T-helper 2 cell treated with Interferon-gamma antibody and Interleukin-4, amounts not matched to agents 100 ng/mL and 5 ng/mL, for 36 hours (primary cell): ENCODE measurements at regions not wholly inside any gene's neighbourhood (a gene's known extent, or its start where the extent isn't known, plus 50 kb on each side); places are given as distances from the start of the nearest gene placed in this dataset.

Experiments
- intact Hi-C: fragments of 100-400 bp; cut with micrococcal nuclease; formaldehyde crosslinking; loops from one replicate; pipeline ENCODE4 v1.15.1; 2023

DNA sequence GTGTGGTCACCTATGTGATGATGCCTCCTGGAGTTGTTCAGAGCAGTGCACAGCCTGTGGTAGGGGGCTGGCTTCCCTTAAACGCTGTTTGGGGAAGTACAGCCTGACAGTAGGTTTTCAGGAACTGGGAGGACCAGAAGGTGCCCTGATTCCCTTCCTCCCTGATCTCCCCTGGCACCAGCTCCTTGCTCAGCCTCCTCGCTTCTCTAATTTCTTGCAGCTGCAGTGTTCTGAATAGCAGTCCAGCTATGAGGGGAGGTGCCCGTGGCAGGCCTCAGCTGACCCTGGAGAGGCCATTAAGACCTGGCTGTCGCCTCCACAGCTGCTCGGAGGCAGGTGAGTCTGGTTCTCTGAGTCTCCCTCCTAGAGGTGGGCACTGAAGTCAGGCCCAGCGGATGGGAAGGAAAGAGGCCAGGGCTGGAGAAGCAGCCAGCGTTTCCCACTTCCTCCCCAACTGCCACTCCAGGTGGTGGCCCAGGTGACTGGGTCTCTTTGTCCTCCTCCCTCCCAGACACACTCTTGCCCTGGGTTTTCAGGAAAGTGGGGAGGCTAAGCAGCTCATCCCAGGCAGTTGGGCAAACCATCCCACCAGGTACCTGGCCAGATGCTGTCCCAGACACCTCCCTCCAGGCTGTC, 52.0 kb upstream of the RPL11 start:
- intact Hi-C loops: no loop called here

DNA sequence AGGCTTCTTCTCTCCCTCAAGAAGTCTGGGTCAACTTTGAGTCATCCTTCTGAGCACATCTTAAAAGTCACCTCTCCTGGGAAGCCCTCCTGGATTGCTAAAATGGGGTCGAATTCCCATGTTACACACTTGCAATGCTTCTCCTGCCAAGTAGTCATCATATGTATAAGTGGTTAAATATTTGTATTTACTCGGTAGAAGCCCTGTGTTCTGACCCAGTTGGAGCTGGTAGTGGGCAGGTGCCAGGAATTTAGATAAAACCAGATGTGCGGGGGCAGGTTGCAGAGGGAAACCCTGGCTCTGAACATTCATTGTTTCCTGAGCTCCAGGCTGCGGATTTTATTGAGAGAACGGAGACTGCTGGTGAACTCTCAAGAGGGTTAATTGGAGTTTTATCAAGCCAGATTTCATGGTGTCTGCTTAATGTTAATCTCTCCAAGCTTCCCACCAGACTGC, 52.8 kb upstream of the RPL11 start:
- intact Hi-C loops: no loop called here

DNA sequence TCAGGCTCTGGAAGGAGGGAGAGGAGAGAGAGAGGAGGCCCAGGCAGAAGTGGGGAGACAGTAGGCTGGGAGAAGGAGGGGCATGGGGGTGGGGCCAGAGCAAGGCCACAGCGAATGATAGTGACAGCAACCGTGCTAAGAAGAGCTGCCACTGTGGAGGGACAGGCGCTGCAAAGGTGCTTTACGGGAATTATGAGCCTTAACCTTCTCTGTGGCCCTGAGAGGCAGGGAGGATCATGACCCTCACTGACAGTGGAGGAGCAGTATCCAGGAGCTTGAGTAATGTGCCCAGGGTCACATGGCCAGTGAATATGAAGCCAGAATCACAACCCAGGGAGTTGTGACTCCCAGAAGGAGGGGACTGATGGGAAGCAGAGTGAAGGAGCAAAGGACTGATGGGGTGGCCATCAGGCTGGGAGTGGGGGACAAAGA, 53.4 kb upstream of the RPL11 start:
- intact Hi-C loops: no loop called here

DNA sequence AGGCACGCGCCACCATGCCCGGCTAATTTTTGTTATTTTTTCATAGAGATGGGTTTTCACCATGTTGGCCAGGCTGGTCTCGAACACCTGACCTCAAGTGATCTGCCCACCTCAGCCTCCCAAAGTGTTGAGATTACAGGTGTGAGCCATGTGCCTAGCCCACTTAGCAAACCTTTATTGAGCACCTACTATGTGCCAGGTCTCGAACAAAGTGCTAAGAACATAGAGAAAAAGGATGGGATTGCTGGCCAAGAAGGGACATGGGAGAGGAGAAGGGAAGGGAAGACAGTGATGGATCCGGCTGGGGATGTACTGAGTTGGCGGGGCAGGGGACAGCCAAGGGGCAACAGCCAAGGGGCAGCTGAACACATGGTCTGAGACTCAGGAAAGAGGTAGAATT, 55.6 kb upstream of the RPL11 start:
- intact Hi-C loops: loop anchor here (2.0 kb wide), 1 partner anchor 77 kb away; the partner anchor contains the start of gene ID3

DNA sequence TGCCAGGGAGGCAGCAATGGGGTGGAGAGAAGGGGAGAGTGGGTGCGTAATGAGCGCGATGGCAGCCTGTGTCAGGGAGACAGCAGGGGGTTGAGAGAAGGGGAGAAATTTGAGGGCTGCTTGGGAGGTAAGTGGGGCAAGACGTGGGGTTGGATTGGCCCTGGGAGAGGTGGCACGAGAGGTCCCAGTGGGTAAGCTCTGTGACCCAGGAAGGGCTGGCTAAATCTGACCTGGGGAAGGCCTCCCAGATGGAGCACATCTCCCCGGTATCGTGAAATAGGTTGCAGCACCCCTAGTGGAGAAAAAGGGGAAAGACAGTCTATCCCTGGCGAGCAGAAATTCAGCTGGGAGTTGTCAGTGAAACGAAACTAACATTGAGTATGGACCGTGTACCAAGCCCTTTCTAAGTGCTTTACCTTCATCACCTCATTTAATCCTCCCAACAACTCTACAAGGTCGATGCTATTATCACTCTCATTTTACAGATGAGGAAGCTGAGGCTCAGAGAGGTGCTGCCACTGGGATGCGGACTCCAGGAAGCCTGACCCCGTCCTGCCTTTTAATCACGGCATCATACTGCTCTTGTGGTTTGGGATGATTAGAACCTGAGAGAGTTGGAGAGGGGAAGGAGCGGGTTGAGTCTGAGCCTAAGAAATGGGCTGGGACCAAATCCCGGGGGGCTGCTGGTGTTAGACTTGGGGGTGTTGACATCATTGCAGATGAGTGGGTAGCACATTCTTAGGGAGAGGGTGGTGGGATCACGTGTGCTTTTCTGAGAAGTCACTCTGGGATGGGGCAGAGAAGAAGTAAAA, 56.6 kb upstream of the RPL11 start:
- intact Hi-C loops: loop anchor here (1.0 kb wide), 1 partner anchor 138 kb away; no protein-coding TSS in a partner anchor

DNA sequence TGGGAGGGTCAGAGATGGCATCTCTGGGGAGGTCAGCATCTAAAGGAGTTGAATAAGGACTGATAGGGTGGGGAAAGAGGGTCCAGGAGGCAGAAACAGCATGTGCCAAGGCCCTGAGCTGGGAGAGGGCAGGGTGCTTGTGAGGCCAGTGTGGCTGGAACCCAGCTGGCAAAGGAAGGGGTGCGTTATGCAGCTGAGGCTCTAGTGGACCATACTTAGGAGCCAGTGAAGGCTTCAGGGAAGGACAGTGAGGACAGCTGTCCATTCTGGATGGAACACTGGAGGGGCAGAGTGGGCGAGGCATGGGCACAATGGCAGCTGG, 57.1 kb upstream of the RPL11 start:
- intact Hi-C loops: no loop called here

DNA sequence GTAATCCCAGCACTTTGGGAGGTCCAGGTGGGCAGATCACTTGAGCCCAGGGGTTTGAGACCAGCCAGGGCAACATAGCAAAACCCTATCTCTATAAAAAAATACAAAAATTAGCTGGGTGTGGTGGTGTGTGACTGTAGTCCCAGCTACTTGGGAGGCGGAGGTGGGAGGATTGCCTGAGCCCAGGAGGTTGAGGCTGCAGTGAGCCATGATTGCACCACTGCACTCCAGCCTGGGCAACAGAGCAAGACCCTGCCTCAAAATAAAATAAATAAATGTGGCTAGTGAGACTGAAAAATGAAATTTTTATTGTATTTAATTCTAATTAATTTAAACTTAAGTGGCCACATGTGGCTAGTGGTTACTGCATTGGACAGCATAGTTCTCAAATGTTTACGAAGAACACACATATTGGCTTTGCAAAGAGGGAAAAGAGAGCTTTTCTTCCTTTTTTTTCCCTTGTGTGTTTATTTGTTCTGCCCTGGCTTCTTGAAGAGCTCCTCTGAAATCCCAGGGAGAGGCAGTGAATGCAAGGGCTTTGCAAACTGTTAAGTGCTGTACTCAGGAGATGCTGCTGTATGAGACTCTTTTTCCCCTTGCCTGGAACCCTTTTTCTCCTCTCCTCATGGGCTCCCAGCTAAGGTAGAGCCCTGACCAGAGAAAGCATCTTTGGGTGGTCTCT, 59.0 kb upstream of the RPL11 start:
- intact Hi-C loops: no loop called here

DNA sequence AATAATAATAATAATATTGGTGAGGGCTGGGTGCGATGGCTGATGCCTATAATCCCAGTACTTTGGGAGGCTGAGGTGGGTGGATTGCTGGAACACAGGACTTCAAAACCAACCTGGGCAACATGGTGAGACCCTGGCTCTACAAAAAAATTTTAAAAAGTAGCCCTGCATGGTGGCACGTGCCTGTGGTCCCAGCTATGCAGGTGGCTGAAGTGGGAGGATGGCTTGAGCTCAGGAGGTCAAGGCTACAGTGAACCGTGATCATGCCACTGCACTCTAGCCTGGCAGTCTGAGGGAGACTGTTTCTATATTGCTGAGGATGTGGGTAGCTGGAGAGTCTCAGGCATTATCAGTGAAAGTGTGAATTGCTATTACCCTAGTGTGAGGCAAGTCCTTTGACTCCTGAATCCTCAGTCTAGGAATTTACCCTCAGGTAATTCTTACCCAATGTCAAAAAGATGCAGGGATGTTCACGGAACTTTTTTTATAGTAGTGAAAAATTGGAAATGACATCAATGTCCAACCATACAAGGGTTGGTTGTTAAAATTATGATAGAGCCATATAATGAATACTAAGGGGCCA, 61.8 kb upstream of the RPL11 start:
- intact Hi-C loops: no loop called here

DNA sequence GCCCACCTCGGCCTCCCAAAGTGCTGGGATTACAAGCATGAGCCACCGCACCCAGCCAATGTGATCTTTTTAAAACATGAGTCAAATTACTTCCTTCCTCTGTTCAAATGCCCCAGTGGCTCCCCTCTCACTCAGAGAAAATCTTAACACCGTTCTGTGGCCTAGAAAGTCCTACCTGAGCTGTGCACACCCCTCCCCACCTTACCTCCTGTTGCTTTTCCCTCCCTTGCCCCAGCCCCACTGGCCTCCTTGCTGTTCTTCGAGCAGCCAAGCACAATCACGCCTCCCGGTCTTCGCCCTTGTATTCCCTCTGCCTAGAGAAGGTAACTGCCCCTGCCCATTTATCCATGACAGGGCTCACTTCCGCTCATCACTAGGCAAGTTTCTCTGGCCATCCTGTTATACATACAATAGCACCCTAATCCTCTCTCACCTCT, 62.6 kb upstream of the RPL11 start:
- intact Hi-C loops: no loop called here

DNA sequence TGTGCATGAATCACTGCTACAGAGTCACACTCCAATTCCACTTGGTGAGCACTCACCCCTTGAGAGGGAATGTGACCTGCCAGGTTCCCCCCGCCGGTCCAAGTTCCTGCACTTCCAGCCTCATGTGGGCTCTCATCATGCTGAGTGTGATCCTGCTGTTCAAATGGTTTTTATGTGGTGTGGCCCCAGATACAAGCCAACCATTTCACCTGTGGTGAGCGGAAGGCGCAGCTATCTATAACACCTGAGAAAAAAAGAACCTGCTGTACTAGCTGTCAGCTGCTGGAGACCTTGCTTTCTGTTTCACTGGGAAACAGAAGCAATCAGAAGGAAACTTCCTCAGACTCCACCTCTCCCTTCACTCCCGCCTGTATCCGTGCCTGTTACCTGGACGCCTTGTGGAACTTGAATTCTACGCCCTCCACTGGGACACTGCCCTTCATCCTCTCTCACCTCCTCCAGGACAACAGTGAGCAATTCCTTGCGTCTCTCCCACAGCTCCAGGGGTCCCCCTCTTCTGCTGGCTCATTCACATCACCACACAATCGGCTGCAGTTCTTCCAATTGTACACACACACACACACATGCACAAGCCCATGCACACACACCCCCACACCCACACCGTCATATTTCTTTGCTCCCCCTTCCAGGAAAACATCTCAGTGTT, 64.4 kb upstream of the RPL11 start:
- intact Hi-C loops: no loop called here

DNA sequence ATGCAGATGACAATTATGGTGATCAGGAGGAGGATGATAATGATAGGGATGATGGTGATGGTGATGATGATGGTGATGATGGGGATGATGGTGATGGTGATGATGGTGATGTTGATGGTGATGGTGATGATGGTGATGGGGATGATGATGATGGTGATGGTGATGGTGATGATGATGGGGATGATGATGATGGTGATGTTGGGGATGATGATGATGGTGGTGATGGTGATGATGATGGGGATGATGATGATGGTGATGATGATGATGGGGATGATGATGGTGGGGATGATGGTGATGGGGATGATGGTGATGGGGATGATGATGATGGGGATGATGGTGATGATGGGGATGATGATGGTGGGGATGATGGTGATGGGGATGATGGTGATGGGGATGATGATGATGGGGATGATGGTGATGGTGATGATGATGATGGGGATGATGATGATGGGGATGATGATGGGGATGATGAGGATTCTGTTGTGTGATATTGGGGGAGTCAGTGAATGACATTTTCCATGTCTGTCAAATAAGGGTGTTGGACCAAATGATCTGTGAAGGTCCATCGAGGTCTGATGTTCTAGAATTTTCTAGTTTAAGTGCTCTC, 65.6 kb upstream of the RPL11 start:
- intact Hi-C loops: no loop called here

DNA sequence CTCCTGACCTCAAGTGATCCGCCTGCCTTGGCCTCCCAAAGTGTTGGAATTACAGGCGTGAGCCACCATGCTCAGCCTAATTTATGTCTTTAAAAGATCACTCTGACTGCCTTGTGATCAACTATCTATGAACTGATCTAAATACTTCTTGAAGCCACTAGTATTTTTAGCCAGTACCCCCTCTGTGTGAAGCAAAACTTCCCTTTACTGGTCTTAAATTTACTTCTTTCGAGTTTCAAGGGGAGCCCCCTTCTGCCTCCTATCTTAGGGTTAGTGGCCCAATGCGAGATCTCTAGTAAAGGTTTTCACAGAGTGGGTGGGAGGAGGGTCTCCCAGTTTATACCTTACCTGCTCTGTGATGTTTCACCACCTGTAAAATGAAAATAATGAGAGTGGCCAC, 66.1 kb upstream of the RPL11 start:
- intact Hi-C loops: no loop called here

DNA sequence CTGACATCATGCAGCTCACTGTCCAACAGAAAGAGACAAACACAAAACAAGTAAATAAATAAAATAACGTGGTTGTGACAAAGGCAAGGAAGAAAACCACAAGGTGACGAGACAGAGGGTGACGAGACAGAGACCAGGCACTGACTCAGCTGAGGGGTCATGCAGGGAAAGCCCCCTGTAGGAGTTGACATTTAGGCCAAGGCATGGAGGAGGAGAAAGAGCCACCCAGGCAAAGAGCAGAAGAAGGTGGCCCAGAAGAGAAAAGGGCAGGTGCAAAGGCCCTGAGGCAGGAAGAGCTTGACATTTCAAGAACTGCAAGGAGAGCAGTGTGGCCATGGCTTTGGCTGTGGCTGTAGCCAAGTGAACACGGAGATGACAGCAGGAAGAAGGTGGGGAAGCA, 65.1 kb upstream of the ID3 start:
- intact Hi-C loops: no loop called here

DNA sequence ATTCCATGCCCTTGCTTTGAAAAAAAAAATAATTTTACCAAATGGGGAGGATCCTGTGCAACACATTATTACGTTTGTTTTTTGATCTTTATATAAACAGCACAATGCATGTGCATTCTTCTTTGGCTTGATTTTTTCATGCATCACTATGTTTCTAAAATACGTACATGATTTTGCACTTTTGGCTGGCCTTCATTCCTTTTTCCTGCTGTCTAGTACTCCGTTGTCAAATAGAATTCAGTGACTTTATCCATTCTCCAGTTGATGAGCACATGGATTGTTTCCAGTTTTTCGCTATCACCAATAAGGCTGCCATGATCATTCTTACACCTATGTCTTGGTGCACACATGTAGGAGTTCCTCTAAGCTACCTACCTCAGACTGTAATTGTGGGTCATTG, 63.0 kb upstream of the ID3 start:
- intact Hi-C loops: no loop called here

DNA sequence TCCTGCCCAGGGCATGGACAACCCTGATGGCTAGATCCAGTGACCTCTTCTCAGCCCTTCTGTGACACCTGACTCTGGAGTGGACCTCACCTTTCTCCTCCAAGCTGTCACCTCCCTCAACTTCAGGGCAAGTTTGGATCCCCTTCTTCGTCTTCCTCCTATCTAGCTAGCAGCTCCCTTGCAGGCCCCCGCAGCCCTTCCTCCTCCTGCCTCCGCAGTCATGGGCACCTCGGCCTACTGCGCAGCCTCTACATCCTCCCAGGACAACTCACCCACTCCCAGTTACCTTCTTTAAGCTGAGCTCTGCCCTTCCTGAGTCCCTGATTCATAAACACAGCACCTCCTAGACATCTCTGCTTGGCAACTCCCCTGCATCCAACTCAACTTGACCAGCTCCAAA, 61.3 kb upstream of the ID3 start:
- intact Hi-C loops: no loop called here

DNA sequence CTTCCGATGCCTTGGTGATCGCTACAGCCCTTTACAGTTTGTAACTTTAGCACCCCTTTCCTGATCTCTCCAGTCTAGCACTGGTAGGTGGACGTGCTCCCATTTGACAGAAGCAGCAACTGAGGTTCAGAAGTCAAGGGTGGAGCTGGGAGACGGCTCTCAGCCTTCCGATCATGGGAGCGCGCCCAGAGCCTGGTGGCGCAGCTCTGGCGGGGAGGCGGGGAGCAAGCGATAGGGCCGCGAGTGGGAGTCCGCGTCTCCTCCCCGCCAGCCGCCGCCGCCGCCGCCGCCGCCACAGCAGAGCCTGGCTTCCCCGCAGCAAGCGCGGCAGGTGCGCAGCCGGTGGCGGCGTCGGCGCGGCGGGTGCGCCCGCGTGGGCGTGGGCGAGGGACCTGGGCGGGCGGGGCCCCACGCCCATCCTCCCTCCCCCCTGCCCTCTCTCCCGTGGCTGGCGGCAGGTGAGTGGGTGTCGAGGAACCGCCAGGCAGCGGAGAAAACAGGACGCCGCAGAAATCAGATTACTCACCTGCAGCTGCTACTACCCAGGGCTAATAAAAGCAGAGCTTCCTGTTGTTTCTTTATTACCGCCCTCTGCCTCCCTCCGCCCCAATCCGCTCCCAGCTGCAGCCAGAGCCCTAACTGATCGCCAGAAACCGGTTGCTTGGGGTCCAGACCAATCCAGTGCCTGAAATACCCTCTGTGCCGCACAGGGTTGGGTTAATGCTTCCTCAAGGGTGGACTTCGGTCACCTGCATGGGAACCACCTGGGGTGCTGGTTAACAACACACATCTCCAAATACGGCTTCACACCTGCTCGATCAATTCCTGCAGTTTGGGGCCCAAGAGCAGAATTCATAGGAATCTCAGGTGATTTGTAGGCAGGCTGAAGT, 60.2 kb upstream of the ID3 start:
- intact Hi-C loops: loop anchor here (1.0 to 2.0 kb wide), 2 partner anchors 17 to 65 kb away; no protein-coding TSS in a partner anchor

DNA sequence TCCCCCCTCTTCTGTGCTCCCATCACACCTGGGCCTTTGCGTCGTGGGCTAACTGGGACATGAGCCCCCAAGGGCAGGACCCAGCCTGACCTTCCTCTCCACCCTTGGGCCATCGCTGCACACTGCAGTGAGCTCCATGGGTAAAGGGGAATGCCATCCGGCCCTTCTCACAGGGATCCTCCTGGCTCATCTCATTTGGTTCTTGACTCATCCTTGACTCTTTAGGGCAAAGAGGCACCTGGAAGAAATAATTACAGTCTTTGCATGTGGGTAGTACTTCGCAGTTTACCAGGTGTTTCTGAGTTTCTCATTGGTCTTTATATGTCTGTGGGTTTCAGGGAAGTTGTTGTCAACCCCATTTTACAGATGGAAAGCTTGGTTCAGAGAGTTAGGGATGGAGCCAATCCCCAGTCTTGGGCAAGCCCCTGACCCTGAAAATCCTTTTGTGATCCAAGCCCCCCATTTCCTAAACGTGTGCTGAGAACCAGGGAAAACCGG, 59.3 kb upstream of the ID3 start:
- intact Hi-C loops: loop anchor here (1.0 to 2.0 kb wide), 2 partner anchors 16 to 64 kb away; no protein-coding TSS in a partner anchor

DNA sequence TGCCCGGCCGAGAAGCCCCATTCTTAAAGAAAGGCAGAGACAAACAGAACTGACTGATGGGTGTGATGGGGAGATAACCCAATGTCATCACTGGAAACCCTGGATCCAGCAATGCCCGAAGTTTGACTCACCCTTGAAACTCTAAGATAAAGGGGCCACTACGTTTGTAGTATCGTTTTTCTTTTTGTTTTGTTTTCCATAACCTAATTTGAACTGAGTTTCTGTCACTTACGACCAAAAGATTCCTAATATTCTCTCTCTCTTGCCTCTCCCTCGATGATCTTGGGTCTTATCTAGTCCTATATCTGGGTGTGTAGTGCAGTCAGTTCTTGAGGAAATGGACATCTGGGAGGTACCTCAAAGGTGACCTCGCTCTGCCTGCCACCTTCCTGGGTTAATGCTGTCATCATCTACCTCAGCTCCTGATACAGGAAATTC, 57.8 kb upstream of the ID3 start:
- intact Hi-C loops: no loop called here

DNA sequence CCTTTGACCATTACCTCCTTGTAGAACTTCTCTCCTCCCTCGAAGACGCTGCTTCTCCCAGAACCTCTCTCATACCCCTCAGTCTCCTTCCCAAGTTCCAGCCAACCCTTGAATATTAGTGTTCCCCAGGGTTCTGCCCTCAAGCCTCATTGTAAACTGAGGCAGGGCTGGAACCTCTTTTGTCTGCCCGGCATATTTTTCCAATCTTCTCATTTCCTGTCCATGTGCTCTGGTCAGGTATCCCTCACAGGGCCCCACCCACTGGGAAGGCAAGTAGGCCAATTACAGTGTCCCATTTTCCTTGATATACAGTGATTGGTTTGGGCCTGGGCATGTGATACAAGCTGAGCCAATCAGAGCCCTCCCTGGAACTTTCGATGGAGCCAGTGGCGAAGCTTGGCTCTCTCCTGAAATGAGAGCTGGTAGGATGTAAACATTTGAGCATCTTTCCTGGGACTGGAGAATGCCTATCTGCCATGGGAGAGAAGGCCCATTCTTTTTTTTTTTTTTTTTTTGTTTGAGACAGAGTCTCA, 57.1 kb upstream of the ID3 start:
- intact Hi-C loops: no loop called here
